SU-DHL-6 (cell line): ENCODE measurements at regions not wholly inside any gene's neighbourhood (a gene's known extent, or its start where the extent isn't known, plus 50 kb on each side); places are given as distances from the start of the nearest gene placed in this dataset.

Experiments used
- H2AFZ ChIP-seq: fragments of 200-600 bp; sonication (generic); 2 replicates; pipeline ENCODE4 v1.6.1; 2014; ENCODE audit warnings: low read depth, mild to moderate bottlenecking, moderate library complexity, mixed read lengths, antibody characterized with exemption, low read length; ENCODE audit not compliant: severe bottlenecking
- H3F3A ChIP-seq: fragments of 200-600 bp; shearing (Covaris generic); 2 replicates; pipeline ENCODE4 v1.6.0; 2016; ENCODE audit warnings: antibody characterized with exemption, mild to moderate bottlenecking; ENCODE audit not compliant: insufficient read depth
- H3K27ac ChIP-seq: fragments of 200-600 bp; sonication (generic); 2 replicates; pipeline ENCODE4 v1.5.1; 2016; ENCODE audit warnings: low read depth, mild to moderate bottlenecking, low read length, moderate library complexity, mixed read lengths
- H3K27me3 ChIP-seq: fragments of 200-600 bp; sonication (generic), shearing (Covaris generic); 2 replicates; pipeline ENCODE4 v1.6.0; 2014; ENCODE audit warnings: mild to moderate bottlenecking, low read length
- H3K36me3 ChIP-seq: fragments of 200-600 bp; sonication (generic); 2 replicates; pipeline ENCODE4 v1.6.1; 2014; ENCODE audit warnings: mild to moderate bottlenecking, low read length, mixed read lengths
- H3K4me2 ChIP-seq: fragments of 300-600, 200-600 bp; shearing (Covaris generic), sonication (generic); 2 replicates; pipeline ENCODE4 v1.6.0; 2014; ENCODE audit warnings: low read length, low read depth, mild to moderate bottlenecking; ENCODE audit not compliant: poor library complexity, severe bottlenecking
- H3K4me3 ChIP-seq: fragments of 200-600 bp; sonication (generic); 2 replicates; pipeline ENCODE4 v1.5.1; 2014; ENCODE audit warnings: antibody characterized with exemption, low read length, mild to moderate bottlenecking, mixed read lengths; ENCODE audit not compliant: insufficient read depth, poor library complexity, severe bottlenecking
- H3K79me2 ChIP-seq: fragments of 200-600 bp; sonication (generic); 2 replicates; pipeline ENCODE4 v1.6.1; 2014; ENCODE audit warnings: mild to moderate bottlenecking, low read length, moderate library complexity; ENCODE audit not compliant: insufficient read depth
- H3K9ac ChIP-seq: fragments of 200-600 bp; sonication (generic); 2 replicates; pipeline ENCODE4 v1.7.0; 2014; ENCODE audit warnings: mild to moderate bottlenecking, low read length
- H3K9me2 ChIP-seq: fragments of 200-600 bp; sonication (generic); replicated peaks from 2 replicates; pipeline ENCODE4 v1.6.1; 2014; ENCODE audit warnings: low read length; ENCODE audit not compliant: insufficient read depth
- H3K9me3 ChIP-seq: fragments of 200-600 bp; sonication (generic); 2 replicates; pipeline ENCODE4 v1.6.1; 2014; ENCODE audit warnings: low read length, mixed read lengths; ENCODE audit not compliant: insufficient read depth
- H4K20me1 ChIP-seq: fragments of 200-600 bp; sonication (generic); 2 replicates; pipeline ENCODE4 v1.6.1; 2014; ENCODE audit warnings: low read depth, mild to moderate bottlenecking, antibody characterized with exemption, low read length, moderate library complexity, mixed read lengths
- EZH2phosphoT487 ChIP-seq: fragments of 200-600 bp; sonication (generic), shearing (Covaris generic); conservative IDR thresholded peaks from 2 replicates; pipeline ENCODE4 v1.6.1; 2018; ENCODE audit warnings: mild to moderate bottlenecking, antibody characterized with exemption, low read length, moderate library complexity, mixed read lengths
- TF ChIP-seq, protein P1 (sequence below): fragments of 200-600 bp; sonication (generic); IDR thresholded peaks from one replicate; pipeline ENCODE4 v1.5.1; 2017; ENCODE audit warnings: antibody characterized with exemption, mild to moderate bottlenecking, low read length, moderate library complexity; ENCODE audit not compliant: insufficient read depth, poor library complexity, severe bottlenecking

DNA sequence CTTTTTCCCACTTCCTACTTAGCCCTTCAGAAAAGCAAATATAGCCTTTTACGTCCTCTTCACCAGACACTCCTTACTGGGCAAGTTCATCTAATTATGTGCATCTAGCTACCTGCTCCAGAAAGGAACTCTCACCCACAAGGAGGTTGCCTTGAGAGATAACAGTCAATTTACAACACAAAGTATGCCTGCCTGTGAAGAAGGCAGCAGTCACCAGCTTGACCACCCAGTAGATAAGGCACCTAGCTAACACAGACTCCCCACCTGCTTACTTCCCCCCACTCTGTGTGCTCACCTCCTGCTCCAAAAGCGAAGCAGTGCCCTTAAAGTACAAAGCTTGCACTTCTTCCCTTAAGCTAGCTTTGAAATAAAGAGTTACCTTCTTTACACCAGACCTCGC lies 111.7 kb upstream of the MRPS30 start:
- H3K4me2 ChIP-seq = no peak overlapping the region
- no peak overlapping the region for H3K27ac ChIP-seq
- no peak overlapping the region for H3K9ac ChIP-seq
- no peaks in the 10 kb centered on the region for H3K9me3 ChIP-seq
- H3K79me2 ChIP-seq = no peaks in the 10 kb centered on the region
- no peak for TF ChIP-seq EZH2phosphoT487
- TF ChIP-seq, protein P1, sequence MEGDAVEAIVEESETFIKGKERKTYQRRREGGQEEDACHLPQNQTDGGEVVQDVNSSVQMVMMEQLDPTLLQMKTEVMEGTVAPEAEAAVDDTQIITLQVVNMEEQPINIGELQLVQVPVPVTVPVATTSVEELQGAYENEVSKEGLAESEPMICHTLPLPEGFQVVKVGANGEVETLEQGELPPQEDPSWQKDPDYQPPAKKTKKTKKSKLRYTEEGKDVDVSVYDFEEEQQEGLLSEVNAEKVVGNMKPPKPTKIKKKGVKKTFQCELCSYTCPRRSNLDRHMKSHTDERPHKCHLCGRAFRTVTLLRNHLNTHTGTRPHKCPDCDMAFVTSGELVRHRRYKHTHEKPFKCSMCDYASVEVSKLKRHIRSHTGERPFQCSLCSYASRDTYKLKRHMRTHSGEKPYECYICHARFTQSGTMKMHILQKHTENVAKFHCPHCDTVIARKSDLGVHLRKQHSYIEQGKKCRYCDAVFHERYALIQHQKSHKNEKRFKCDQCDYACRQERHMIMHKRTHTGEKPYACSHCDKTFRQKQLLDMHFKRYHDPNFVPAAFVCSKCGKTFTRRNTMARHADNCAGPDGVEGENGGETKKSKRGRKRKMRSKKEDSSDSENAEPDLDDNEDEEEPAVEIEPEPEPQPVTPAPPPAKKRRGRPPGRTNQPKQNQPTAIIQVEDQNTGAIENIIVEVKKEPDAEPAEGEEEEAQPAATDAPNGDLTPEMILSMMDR = no peak
- H4K20me1 ChIP-seq = no peaks in the 10 kb centered on the region
- no peaks in the 10 kb centered on the region for H3K36me3 ChIP-seq
- H3K4me3 ChIP-seq = no peak overlapping the region
- H3K9me2 ChIP-seq = no peaks in the 10 kb centered on the region
- no peaks in the 10 kb centered on the region for H3F3A ChIP-seq
- H3K27me3 ChIP-seq = no peaks in the 10 kb centered on the region
- H2AFZ ChIP-seq = no peak overlapping the region

DNA sequence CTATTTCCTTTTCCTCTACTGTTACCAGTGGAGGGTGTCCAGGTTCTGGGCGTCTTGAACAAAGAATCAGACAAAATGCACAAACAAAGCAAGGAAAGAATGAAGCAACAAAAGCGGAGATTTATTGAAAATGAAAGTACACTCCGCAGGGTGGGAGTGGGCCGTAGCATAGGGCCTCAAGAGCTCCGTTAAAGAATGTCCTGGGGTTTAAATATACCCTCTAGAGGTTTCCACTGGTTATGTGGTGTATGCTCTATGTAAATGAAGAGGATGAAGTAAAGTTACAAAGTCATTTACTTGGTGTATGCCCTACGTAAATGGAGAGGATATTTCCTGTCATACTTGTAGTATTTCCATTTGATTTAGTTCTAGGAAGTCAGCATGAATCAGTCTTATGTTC lies 113.5 kb upstream of the MRPS30 start:
- Histone ChIP-seq H3K79me2 (no peaks in the 10 kb centered on the region), H2AFZ (no peak overlapping the region), H3K4me3 (no peak overlapping the region), H3K9me3 (no peaks in the 10 kb centered on the region), H3K36me3 (no peaks in the 10 kb centered on the region), H3K9ac (no peak overlapping the region), H3K9me2 (no peaks in the 10 kb centered on the region), H3F3A (no peaks in the 10 kb centered on the region), H3K27me3 (no peaks in the 10 kb centered on the region), H3K4me2 (no peak overlapping the region), H3K27ac (no peak overlapping the region), H4K20me1 (no peaks in the 10 kb centered on the region)
- no peak for TF ChIP-seq EZH2phosphoT487
- TF ChIP-seq, protein P1 = no peak

DNA sequence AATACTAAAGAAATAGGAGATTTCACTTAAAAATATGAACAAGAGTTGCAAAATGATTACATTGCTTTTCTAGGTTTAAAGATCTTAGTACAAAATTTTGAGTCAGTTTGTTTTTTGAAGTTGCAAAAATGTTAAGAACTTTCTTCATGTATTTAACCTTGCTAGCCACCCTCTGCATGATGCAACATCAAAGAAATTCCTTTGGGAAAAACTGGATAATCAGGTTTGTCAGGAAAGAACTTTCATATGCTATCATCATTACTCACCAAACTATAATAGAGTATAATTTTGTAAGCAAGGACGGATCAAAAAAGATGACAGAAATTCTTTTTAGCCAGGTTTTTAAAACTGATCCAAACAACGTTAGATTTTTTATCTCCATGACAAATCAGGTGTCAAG lies 116.9 kb upstream of the MRPS30 start:
- Histone ChIP-seq H3K27ac (no peak overlapping the region), H3K9me3 (no peaks in the 10 kb centered on the region), H3K27me3 (no peaks in the 10 kb centered on the region), H4K20me1 (no peaks in the 10 kb centered on the region), H3K9me2 (no peaks in the 10 kb centered on the region), H3K36me3 (no peaks in the 10 kb centered on the region), H3K4me2 (no peak overlapping the region), H3K4me3 (no peak overlapping the region), H2AFZ (no peak overlapping the region), H3K79me2 (no peaks in the 10 kb centered on the region), H3F3A (no peaks in the 10 kb centered on the region), H3K9ac (no peak overlapping the region)
- TF ChIP-seq EZH2phosphoT487 = no peak
- TF ChIP-seq, protein P1 = no peak
